SU-DHL-6 (cell line): ENCODE measurements at regions not wholly inside any gene's neighbourhood (a gene's known extent, or its start where the extent isn't known, plus 50 kb on each side); places are given as distances from the start of the nearest gene placed in this dataset.

Experiments
- H2AFZ ChIP-seq: fragments of 200-600 bp; sonication (generic); 2 replicates; pipeline ENCODE4 v1.6.1; 2014; ENCODE audit warnings: low read depth, mild to moderate bottlenecking, moderate library complexity, mixed read lengths, antibody characterized with exemption, low read length; ENCODE audit not compliant: severe bottlenecking
- H3F3A ChIP-seq: fragments of 200-600 bp; shearing (Covaris generic); 2 replicates; pipeline ENCODE4 v1.6.0; 2016; ENCODE audit warnings: antibody characterized with exemption, mild to moderate bottlenecking; ENCODE audit not compliant: insufficient read depth
- H3K27ac ChIP-seq: fragments of 200-600 bp; sonication (generic); 2 replicates; pipeline ENCODE4 v1.5.1; 2016; ENCODE audit warnings: low read depth, mild to moderate bottlenecking, low read length, moderate library complexity, mixed read lengths
- H3K27me3 ChIP-seq: fragments of 200-600 bp; sonication (generic), shearing (Covaris generic); 2 replicates; pipeline ENCODE4 v1.6.0; 2014; ENCODE audit warnings: mild to moderate bottlenecking, low read length
- H3K36me3 ChIP-seq: fragments of 200-600 bp; sonication (generic); 2 replicates; pipeline ENCODE4 v1.6.1; 2014; ENCODE audit warnings: mild to moderate bottlenecking, low read length, mixed read lengths
- H3K4me2 ChIP-seq: fragments of 300-600, 200-600 bp; shearing (Covaris generic), sonication (generic); 2 replicates; pipeline ENCODE4 v1.6.0; 2014; ENCODE audit warnings: low read length, low read depth, mild to moderate bottlenecking; ENCODE audit not compliant: poor library complexity, severe bottlenecking
- H3K4me3 ChIP-seq: fragments of 200-600 bp; sonication (generic); 2 replicates; pipeline ENCODE4 v1.5.1; 2014; ENCODE audit warnings: antibody characterized with exemption, low read length, mild to moderate bottlenecking, mixed read lengths; ENCODE audit not compliant: insufficient read depth, poor library complexity, severe bottlenecking
- H3K79me2 ChIP-seq: fragments of 200-600 bp; sonication (generic); 2 replicates; pipeline ENCODE4 v1.6.1; 2014; ENCODE audit warnings: mild to moderate bottlenecking, low read length, moderate library complexity; ENCODE audit not compliant: insufficient read depth
- H3K9ac ChIP-seq: fragments of 200-600 bp; sonication (generic); 2 replicates; pipeline ENCODE4 v1.7.0; 2014; ENCODE audit warnings: mild to moderate bottlenecking, low read length
- H3K9me2 ChIP-seq: fragments of 200-600 bp; sonication (generic); replicated peaks from 2 replicates; pipeline ENCODE4 v1.6.1; 2014; ENCODE audit warnings: low read length; ENCODE audit not compliant: insufficient read depth
- H3K9me3 ChIP-seq: fragments of 200-600 bp; sonication (generic); 2 replicates; pipeline ENCODE4 v1.6.1; 2014; ENCODE audit warnings: low read length, mixed read lengths; ENCODE audit not compliant: insufficient read depth
- H4K20me1 ChIP-seq: fragments of 200-600 bp; sonication (generic); 2 replicates; pipeline ENCODE4 v1.6.1; 2014; ENCODE audit warnings: low read depth, mild to moderate bottlenecking, antibody characterized with exemption, low read length, moderate library complexity, mixed read lengths
- CTCF ChIP-seq: fragments of 200-600 bp; sonication (generic); IDR thresholded peaks from one replicate; pipeline ENCODE4 v1.5.1; 2017; ENCODE audit warnings: antibody characterized with exemption, mild to moderate bottlenecking, low read length, moderate library complexity; ENCODE audit not compliant: insufficient read depth, poor library complexity, severe bottlenecking
- EZH2phosphoT487 ChIP-seq: fragments of 200-600 bp; sonication (generic), shearing (Covaris generic); conservative IDR thresholded peaks from 2 replicates; pipeline ENCODE4 v1.6.1; 2018; ENCODE audit warnings: mild to moderate bottlenecking, antibody characterized with exemption, low read length, moderate library complexity, mixed read lengths

- Histone ChIP-seq H3F3A (no peaks in the 10 kb centered on the region), H3K27me3 (no peaks in the 10 kb centered on the region), H3K9me2 (no peaks in the 10 kb centered on the region), H2AFZ (no peak overlapping the region), H4K20me1 (no peaks in the 10 kb centered on the region), H3K4me3 (no peak overlapping the region), H3K9ac (no peak overlapping the region), H3K9me3 (no peaks in the 10 kb centered on the region), H3K27ac (no peak overlapping the region), H3K79me2 (no peaks in the 10 kb centered on the region), H3K36me3 (no peaks in the 10 kb centered on the region), H3K4me2 (no peak overlapping the region)
- TF ChIP-seq CTCF, result no peak
- no peak for TF ChIP-seq EZH2phosphoT487
Measured at GRCh38 chr5:38753776-38754175, 92.0 kb upstream of the OSMR start.

- Histone ChIP-seq H3K79me2 (no peaks in the 10 kb centered on the region), H3F3A (no peaks in the 10 kb centered on the region), H3K27me3 (no peaks in the 10 kb centered on the region), H4K20me1 (no peaks in the 10 kb centered on the region), H3K9me3 (no peaks in the 10 kb centered on the region), H3K9me2 (no peaks in the 10 kb centered on the region), H3K27ac (no peak overlapping the region), H2AFZ (no peak overlapping the region), H3K4me2 (no peak overlapping the region), H3K9ac (no peak overlapping the region), H3K36me3 (no peaks in the 10 kb centered on the region), H3K4me3 (no peak overlapping the region)
- no peak for TF ChIP-seq EZH2phosphoT487
- no peak for TF ChIP-seq CTCF
Measured at GRCh38 chr5:38755181-38755580, 90.6 kb upstream of the OSMR start.

GRCh38 chr5:38756068-38756467, 89.7 kb upstream of the OSMR start:
- no peaks in the 10 kb centered on the region for H4K20me1 ChIP-seq
- no peak overlapping the region for H2AFZ ChIP-seq
- H3K27ac ChIP-seq, result no peak overlapping the region
- no peaks in the 10 kb centered on the region for H3K79me2 ChIP-seq
- no peak overlapping the region for H3K4me2 ChIP-seq
- no peak overlapping the region for H3K4me3 ChIP-seq
- no peak overlapping the region for H3K9ac ChIP-seq
- no peaks in the 10 kb centered on the region for H3K9me3 ChIP-seq
- TF ChIP-seq EZH2phosphoT487, result no peak
- no peak for TF ChIP-seq CTCF
- H3K27me3 ChIP-seq, result peaks cover 2% of the 10 kb centered on the region; the same call in 1 of the 2 replicates
- H3K36me3 ChIP-seq, result no peaks in the 10 kb centered on the region
- no peaks in the 10 kb centered on the region for H3K9me2 ChIP-seq
- H3F3A ChIP-seq, result no peaks in the 10 kb centered on the region
